K562 (cell line): ENCODE measurements at regions not wholly inside any gene's neighbourhood (a gene's known extent, or its start where the extent isn't known, plus 50 kb on each side); places are given as distances from the start of the nearest gene placed in this dataset.
"Not testable (repeated sequence)": the region's sequence is repeated elsewhere in the genome, so short reads cannot be mapped to it uniquely, and the experiment has no call there.

ENCODE experiments used
- EZH2 ChIP-seq: IDR thresholded peaks from 2 replicates; pipeline ENCODE4 v1.6.1; 2012; ENCODE audit warnings: low read depth, mild to moderate bottlenecking, inconsistent platforms, low read length, borderline replicate concordance
- HEY1 ChIP-seq: fragments of 250-450 bp; sonication (Bioruptor Pico); IDR thresholded peaks from 2 replicates; pipeline ENCODE4 v1.5.0; 2020; ENCODE audit warnings: mild to moderate bottlenecking, moderate library complexity, borderline replicate concordance
- MYBL2 ChIP-seq, 2 experiments: fragments of 450-650 bp in 1 of 2; sonication (generic) in 1 of 2; formaldehyde crosslinking in 1 of 2; IDR thresholded peaks; 2 replicates each; pipeline versions ENCODE4 v1.6.1 to v1.8.1; 2017 to 2022; ENCODE audit warnings: borderline replicate concordance in 1 of 2, inconsistent platforms in 1 of 2, low read depth in 1 of 2, mild to moderate bottlenecking in 1 of 2, missing genetic modification reagents in 1 of 2, moderate library complexity in 1 of 2
- NFYB ChIP-seq: IDR thresholded peaks from 2 replicates; pipeline ENCODE4 v1.6.1; 2011; ENCODE audit warnings: mild to moderate bottlenecking, moderate library complexity; ENCODE audit not compliant: insufficient read length; ENCODE audit errors: extremely low read depth
- NR3C1 ChIP-seq: sonication (generic); formaldehyde crosslinking; IDR thresholded peaks from 2 replicates; pipeline ENCODE4 v1.8.1; 2022; ENCODE audit warnings: missing genetic modification reagents
- POLR2AphosphoS5 ChIP-seq: IDR thresholded peaks from 2 replicates; pipeline ENCODE4 v1.6.1; 2011; ENCODE audit warnings: mild to moderate bottlenecking, low read depth, low read length, moderate library complexity; ENCODE audit not compliant: control insufficient read depth, insufficient read depth
- RFX5 ChIP-seq: IDR thresholded peaks from 2 replicates; pipeline ENCODE4 v1.6.1; 2011; ENCODE audit warnings: low read depth, mild to moderate bottlenecking, improper control_type of control experiment, low read length
- ZBTB7A ChIP-seq: IDR thresholded peaks from 2 replicates; pipeline ENCODE4 v1.6.1; 2011; ENCODE audit warnings: low read depth, mild to moderate bottlenecking, low read length, moderate library complexity, borderline replicate concordance; ENCODE audit not compliant: control insufficient read depth
- ZNF24 ChIP-seq: fragments of 450-650 bp; IDR thresholded peaks from 2 replicates; pipeline ENCODE4 v1.6.1; 2016
- ZNF449 ChIP-seq: fragments of 250-450 bp; sonication (Bioruptor Pico); IDR thresholded peaks from 2 replicates; pipeline ENCODE4 v1.8.0; 2022; ENCODE audit warnings: moderate library complexity, mild to moderate bottlenecking, inconsistent platforms

- TF ChIP-seq MYBL2 (IDR thresholded peaks at IDR 0.05; ENCODE audit: low read depth); MYBL2 (CRISPR knock-in tag; IDR thresholded peaks at IDR 0.05; ENCODE audit: borderline replicate concordance); HEY1; ZNF24; ZNF449 (CRISPR knock-in tag); RFX5; ZBTB7A; NFYB; POLR2AphosphoS5; NR3C1 (CRISPR knock-in tag); EZH2: not testable (repeated sequence)
Measured at GRCh38 chr7:6953138-6953797, 127.2 kb upstream of the CCZ1B start.
